Large intestine (tissue), 3 donors: ENCODE measurements at regions not wholly inside any gene's neighbourhood (a gene's known extent, or its start where the extent isn't known, plus 50 kb on each side); places are given as distances from the start of the nearest gene placed in this dataset.
"Not testable (repeated sequence)": the region's sequence is repeated elsewhere in the genome, so short reads cannot be mapped to it uniquely, and the experiment has no call there.

Experiments used
- DNase-seq, 2 donors: peaks; one replicate each; pipeline versions ENCODE4 v3.0.0 to v3.0.0-alpha.2; 2013
- H3K27ac ChIP-seq: one replicate; pipeline ENCODE4 v1.5.1; 2013; ENCODE audit warnings: low read length
- H3K27me3 ChIP-seq: 2 replicates; pipeline ENCODE4 v1.6.1; 2013; ENCODE audit warnings: low read length; ENCODE audit not compliant: control insufficient read depth, insufficient read depth
- H3K36me3 ChIP-seq: 2 replicates; pipeline ENCODE4 v1.6.1; 2013; ENCODE audit warnings: low read length; ENCODE audit not compliant: control insufficient read depth, insufficient read depth
- H3K4me1 ChIP-seq: one replicate; pipeline ENCODE4 v1.6.1; 2013; ENCODE audit warnings: low read length; ENCODE audit not compliant: control insufficient read depth, insufficient read depth
- H3K4me3 ChIP-seq: one replicate; pipeline ENCODE4 v1.5.1; 2013; ENCODE audit warnings: low read length
- H3K9me3 ChIP-seq: one replicate; pipeline ENCODE4 v1.6.1; 2013; ENCODE audit warnings: mild to moderate bottlenecking, low read depth, low read length, moderate library complexity; ENCODE audit not compliant: control insufficient read depth
- WGBS: methylation state at CpG from one replicate; pipeline ENCODE4 v1.1.5; 2013; ENCODE audit warnings: low lambda C conversion rate; ENCODE audit not compliant: insufficient coverage; 5-methylcytosine and 5-hydroxymethylcytosine counted together

- WGBS = no CpG with 5 or more reads among the region's 4 CpGs
- no peak for DNase-seq
- Histone ChIP-seq H3K4me1 (no peaks in the 10 kb centered on the region), H3K27ac (no peak overlapping the region), H3K9me3 (no peaks in the 10 kb centered on the region), H3K36me3 (no peaks in the 10 kb centered on the region), H3K27me3 (no peaks in the 10 kb centered on the region), H3K4me3 (no peak overlapping the region)
Observed at GRCh38 chr9:25472085-25472607, 206.1 kb downstream of the TUSC1 start.

- no peak overlapping the region for H3K27ac ChIP-seq
- no peaks in the 10 kb centered on the region for H3K9me3 ChIP-seq
- no peaks in the 10 kb centered on the region for H3K36me3 ChIP-seq
- H3K4me3 ChIP-seq = no peak overlapping the region
- DNase-seq = no peak
- no peaks in the 10 kb centered on the region for H3K4me1 ChIP-seq
- H3K27me3 ChIP-seq = no peaks in the 10 kb centered on the region
Observed at GRCh38 chr9:25461416-25461815, 216.8 kb downstream of the TUSC1 start.

GRCh38 chr9:25453875-25454274 lies 224.4 kb downstream of the TUSC1 start:
- WGBS = no CpG with 5 or more reads among the region's 2 CpGs
- Histone ChIP-seq H3K36me3 (no peaks in the 10 kb centered on the region), H3K9me3 (no peaks in the 10 kb centered on the region), H3K27ac (no peak overlapping the region), H3K4me1 (no peaks in the 10 kb centered on the region), H3K4me3 (no peak overlapping the region), H3K27me3 (no peaks in the 10 kb centered on the region)
- DNase-seq = no peak

- H3K27me3 ChIP-seq = no peaks in the 10 kb centered on the region
- H3K9me3 ChIP-seq = no peaks in the 10 kb centered on the region
- H3K36me3 ChIP-seq = no peaks in the 10 kb centered on the region
- no peak overlapping the region for H3K4me3 ChIP-seq
- no peak for DNase-seq
- H3K4me1 ChIP-seq = no peaks in the 10 kb centered on the region
- WGBS = 84% methylated on average over 3 of the region's 3 CpGs
- no peak overlapping the region for H3K27ac ChIP-seq
Observed at GRCh38 chr9:25449503-25449902, 228.7 kb downstream of the TUSC1 start.

GRCh38 chr9:25445721-25446120 lies 232.5 kb downstream of the TUSC1 start:
- H3K4me1 ChIP-seq, H3K4me3 ChIP-seq, H3K27me3 ChIP-seq, H3K36me3 ChIP-seq, H3K27ac ChIP-seq, DNase-seq, H3K9me3 ChIP-seq: not testable (repeated sequence)
- WGBS = 94% methylated on average over 3 of the region's 13 CpGs

- Histone ChIP-seq H3K27ac (no peak overlapping the region), H3K4me3 (no peak overlapping the region), H3K4me1 (no peaks in the 10 kb centered on the region), H3K36me3 (no peaks in the 10 kb centered on the region), H3K9me3 (no peaks in the 10 kb centered on the region), H3K27me3 (no peaks in the 10 kb centered on the region)
- no peak for DNase-seq
- 18% methylated on average over 3 of the region's 4 CpGs for WGBS
Observed at GRCh38 chr9:25442526-25442925, 235.7 kb downstream of the TUSC1 start.

- Histone ChIP-seq H3K36me3 (no peaks in the 10 kb centered on the region), H3K27me3 (no peaks in the 10 kb centered on the region), H3K4me1 (no peaks in the 10 kb centered on the region), H3K4me3 (no peak overlapping the region), H3K27ac (no peak overlapping the region), H3K9me3 (no peaks in the 10 kb centered on the region)
- DNase-seq = no peak
- WGBS = no CpG with 5 or more reads among the region's 4 CpGs
Observed at GRCh38 chr9:25427898-25428297, 250.3 kb downstream of the TUSC1 start.

GRCh38 chr9:25427290-25427689 lies 251.0 kb downstream of the TUSC1 start:
- no peak for DNase-seq
- H3K9me3 ChIP-seq = no peaks in the 10 kb centered on the region
- no CpG with 5 or more reads among the region's 4 CpGs for WGBS
- H3K4me3 ChIP-seq = no peak overlapping the region
- H3K27ac ChIP-seq = no peak overlapping the region
- H3K4me1 ChIP-seq = no peaks in the 10 kb centered on the region
- H3K36me3 ChIP-seq = no peaks in the 10 kb centered on the region
- no peaks in the 10 kb centered on the region for H3K27me3 ChIP-seq

GRCh38 chr9:25421560-25421959 lies 256.7 kb downstream of the TUSC1 start:
- Histone ChIP-seq H3K9me3 (no peaks in the 10 kb centered on the region), H3K4me1 (no peaks in the 10 kb centered on the region), H3K4me3 (no peak overlapping the region), H3K36me3 (no peaks in the 10 kb centered on the region), H3K27me3 (no peaks in the 10 kb centered on the region), H3K27ac (no peak overlapping the region)
- no CpG with 5 or more reads among the region's 1 CpG for WGBS
- no peak for DNase-seq

- no peaks in the 10 kb centered on the region for H3K27me3 ChIP-seq
- H3K4me3 ChIP-seq = no peak overlapping the region
- no peaks in the 10 kb centered on the region for H3K4me1 ChIP-seq
- H3K27ac ChIP-seq = no peak overlapping the region
- no peaks in the 10 kb centered on the region for H3K36me3 ChIP-seq
- H3K9me3 ChIP-seq = no peaks in the 10 kb centered on the region
- DNase-seq = no peak
Observed at GRCh38 chr9:25418974-25419373, 259.3 kb downstream of the TUSC1 start.

GRCh38 chr9:25415718-25416117 lies 262.5 kb downstream of the TUSC1 start:
- WGBS = 100% methylated on average over 1 of the region's 1 CpG
- Histone ChIP-seq H3K27ac (no peak overlapping the region), H3K4me1 (no peaks in the 10 kb centered on the region), H3K4me3 (no peak overlapping the region), H3K27me3 (no peaks in the 10 kb centered on the region), H3K36me3 (no peaks in the 10 kb centered on the region), H3K9me3 (no peaks in the 10 kb centered on the region)
- no peak for DNase-seq
